ENCODE measurements at regions not wholly inside any gene's neighbourhood (a gene's known extent, or its start where the extent isn't known, plus 50 kb on each side); places are given as distances from the start of the nearest gene placed in this dataset.

GRCh38 chr11:70738661-70739060 lies 340.3 kb downstream of the CTTN start (continued):
- TF ChIP-seq ZNF547 (CRISPR knock-in tag; IDR thresholded peaks at IDR 0.05), result no peak
- TF ChIP-seq SMARCE1 (IDR thresholded peaks at IDR 0.05; ENCODE audit: borderline replicate concordance), result no peak
- TF ChIP-seq RBAK (CRISPR knock-in tag; IDR thresholded peaks at IDR 0.05), result no peak
- no peak for TF ChIP-seq ZNF816 (CRISPR knock-in tag; IDR thresholded peaks at IDR 0.05; ENCODE audit: borderline replicate concordance)

GRCh38 chr11:70739091-70739490 lies 340.8 kb downstream of the CTTN start:
- Histone ChIP-seq H3K4me3 (replicated peaks in 1 of 3; ENCODE audit: insufficient read depth in 1 of 3, low read depth in 2 of 3, low read length in 3 of 3) (no peak overlapping the region), H3K27ac (ENCODE audit: extremely low read length, insufficient read depth, low read length) (no peak overlapping the region), H2AFZ (ENCODE audit: low read length) (no peak overlapping the region), H3K27me3 (ENCODE audit: control insufficient read depth in 1 of 2, insufficient read depth in 2 of 2, low read length in 2 of 2) (no peaks in the 10 kb centered on the region), H4K20me1 (ENCODE audit: insufficient read depth, low read length) (peaks cover 10% of the 10 kb centered on the region; the same call in 1 of the 2 replicates), H3K9ac (ENCODE audit: insufficient read depth, low read depth, low read length) (no peak overlapping the region), H3K4me2 (ENCODE audit: low read depth, low read length) (no peak overlapping the region), H3K4me1 (ENCODE audit: insufficient read depth, low read length) (no peaks in the 10 kb centered on the region), H3K79me2 (ENCODE audit: insufficient read depth, low read length) (no peaks in the 10 kb centered on the region), H3K9me3 (ENCODE audit: low read length) (no peaks in the 10 kb centered on the region), H3K36me3 (replicated peaks in 1 of 2; ENCODE audit: control insufficient read depth in 1 of 2, insufficient read depth in 2 of 2, low read length in 2 of 2) (peaks cover 0 to 7% of the 10 kb centered on the region in 2 experiments; a peak in 3 of 5 replicates)
- ATAC-seq (no peak), DNase-seq (ENCODE audit: low spot score) (no peak), FAIRE-seq (no peak)
- no TSS peak for BruUV-seq (replicated peaks)
- WGBS (ENCODE audit: low lambda C conversion rate), result 93% methylated on average over 3 of the region's 8 CpGs
- ChIA-PET CTCF (ENCODE audit: low intra/inter-chr PET ratio, low total read pairs) (no interaction called here), POLR2A (no interaction called here)
- intact Hi-C loops (cut with micrococcal nuclease; ENCODE audit: unreplicated experiment), result no loop called here
- TF ChIP-seq MTA1 (CRISPR knock-in tag; IDR thresholded peaks at IDR 0.05; ENCODE audit: borderline replicate concordance), result no peak
- TF ChIP-seq GABPB1 (CRISPR knock-in tag; IDR thresholded peaks at IDR 0.05), result no peak
- TF ChIP-seq ESRRA (CRISPR knock-in tag; IDR thresholded peaks at IDR 0.05; ENCODE audit: low read depth), result no peak
- no peak for TF ChIP-seq ZBTB33 (CRISPR knock-in tag; IDR thresholded peaks at IDR 0.05)
- no peak for TF ChIP-seq KDM3A (CRISPR knock-in tag; IDR thresholded peaks at IDR 0.05; ENCODE audit: low read depth)
- no peak for TF ChIP-seq MED8 (CRISPR knock-in tag; IDR thresholded peaks at IDR 0.05; ENCODE audit: insufficient replicate concordance)
- no peak for TF ChIP-seq ARNT2 (CRISPR knock-in tag; IDR thresholded peaks at IDR 0.05; ENCODE audit: low read depth)
- TF ChIP-seq NR2F2 (IDR thresholded peaks at IDR 0.05; ENCODE audit: borderline replicate concordance, low read depth), result no peak
- no peak for TF ChIP-seq SYNCRIP (IDR thresholded peaks at IDR 0.05; ENCODE audit: insufficient read depth, low read depth, low read length)
- TF ChIP-seq ZNF552 (CRISPR knock-in tag; IDR thresholded peaks at IDR 0.05; ENCODE audit: borderline replicate concordance), result no peak
- no peak for TF ChIP-seq PHF20 (CRISPR knock-in tag; IDR thresholded peaks at IDR 0.05)
- in situ Hi-C loops (cut with HindIII; ENCODE audit: extremely low pct_ligation_motif_present, low pct_unique_long_range_greater_than_20kb), result no loop called here
